K562 (cell line): ENCODE measurements at regions not wholly inside any gene's neighbourhood (a gene's known extent, or its start where the extent isn't known, plus 50 kb on each side); places are given as distances from the start of the nearest gene placed in this dataset.

Experiments used
- CHD2 ChIP-seq: IDR thresholded peaks from 2 replicates; pipeline ENCODE4 v1.6.1; 2011; ENCODE audit warnings: low read depth, low read length
- EZH2 ChIP-seq: IDR thresholded peaks from 2 replicates; pipeline ENCODE4 v1.6.1; 2012; ENCODE audit warnings: low read depth, mild to moderate bottlenecking, inconsistent platforms, low read length, borderline replicate concordance
- FOXK2 ChIP-seq, 2 experiments: fragments of 450-650 bp; IDR thresholded peaks in 1 of 2; conservative IDR thresholded peaks in 1 of 2; 2 replicates each; pipeline ENCODE4 v1.6.1; 2016; ENCODE audit warnings: low read depth in 2 of 2, mild to moderate bottlenecking in 1 of 2
- JUN ChIP-seq, 2 experiments: sonication (generic) in 1 of 2; formaldehyde crosslinking in 1 of 2; IDR thresholded peaks; 2 replicates each; pipeline versions ENCODE4 v1.6.1 to v1.8.0; 2012 to 2022; ENCODE audit warnings: borderline replicate concordance in 2 of 2, mild to moderate bottlenecking in 2 of 2, improper control_type of control experiment in 1 of 2, low read depth in 1 of 2, low read length in 1 of 2, missing genetic modification reagents in 1 of 2
- MAFK ChIP-seq: IDR thresholded peaks from 2 replicates; pipeline ENCODE4 v1.6.1; 2011; ENCODE audit warnings: low read length, improper control_type of control experiment
- MEF2A ChIP-seq: IDR thresholded peaks from 2 replicates; pipeline ENCODE4 v1.6.1; 2011; ENCODE audit warnings: low read depth, mild to moderate bottlenecking, low read length, moderate library complexity; ENCODE audit not compliant: control insufficient read depth
- REST ChIP-seq, 2 experiments: fragments of 450-650 bp; formaldehyde crosslinking in 1 of 2; IDR thresholded peaks; 2 replicates each; pipeline versions ENCODE4 v1.4.0 to v1.6.1; 2014 to 2020; ENCODE audit warnings: mild to moderate bottlenecking in 2 of 2, borderline replicate concordance in 1 of 2, low read depth in 1 of 2
- TF ChIP-seq, protein P1 (sequence below), 2 experiments: fragments of 450-650 bp; IDR thresholded peaks; 2 replicates each; pipeline ENCODE4 v1.6.1; 2016; ENCODE audit warnings: mild to moderate bottlenecking in 2 of 2, borderline replicate concordance in 1 of 2, low read depth in 1 of 2, moderate library complexity in 1 of 2

DNA sequence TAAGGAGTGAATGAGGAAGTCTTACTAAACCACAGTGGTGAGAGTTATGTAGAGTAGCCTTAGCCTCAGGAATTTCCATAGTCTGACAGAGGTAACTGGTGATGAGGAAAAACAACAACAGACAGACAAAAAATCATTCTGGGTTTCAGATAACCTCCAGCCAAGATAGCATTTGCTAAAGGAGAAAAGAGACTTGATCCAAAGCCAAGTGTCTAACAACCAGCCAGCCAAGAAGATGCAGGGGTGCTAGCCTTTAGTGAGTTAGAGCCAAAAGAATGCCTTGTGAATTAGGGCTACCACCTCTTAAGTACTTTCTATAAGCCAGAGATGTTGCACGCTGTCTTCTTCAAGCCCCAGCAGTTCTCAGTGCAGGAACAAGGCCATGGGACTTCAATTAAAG lies 478.0 kb upstream of the CPEB2 start:
- TF ChIP-seq CHD2 (no peak), MAFK (no peak), REST (IDR thresholded peaks at IDR 0.05; ENCODE audit: borderline replicate concordance) (no peak), REST (CRISPR knock-in tag; IDR thresholded peaks at IDR 0.05; ENCODE audit: low read depth) (no peak), JUN (IDR thresholded peaks at IDR 0.05; ENCODE audit: borderline replicate concordance, low read depth, low read length) (no peak), JUN (CRISPR knock-in tag; IDR thresholded peaks at IDR 0.05; ENCODE audit: borderline replicate concordance) (no peak), MEF2A (no peak), EZH2 (no peak), FOXK2 (conservative IDR thresholded peaks at IDR 0.05 in 1 of 2, IDR thresholded peaks at IDR 0.05 in 1 of 2; ENCODE audit: low read depth in 2 of 2) (no peak)
- TF ChIP-seq, protein P1, sequence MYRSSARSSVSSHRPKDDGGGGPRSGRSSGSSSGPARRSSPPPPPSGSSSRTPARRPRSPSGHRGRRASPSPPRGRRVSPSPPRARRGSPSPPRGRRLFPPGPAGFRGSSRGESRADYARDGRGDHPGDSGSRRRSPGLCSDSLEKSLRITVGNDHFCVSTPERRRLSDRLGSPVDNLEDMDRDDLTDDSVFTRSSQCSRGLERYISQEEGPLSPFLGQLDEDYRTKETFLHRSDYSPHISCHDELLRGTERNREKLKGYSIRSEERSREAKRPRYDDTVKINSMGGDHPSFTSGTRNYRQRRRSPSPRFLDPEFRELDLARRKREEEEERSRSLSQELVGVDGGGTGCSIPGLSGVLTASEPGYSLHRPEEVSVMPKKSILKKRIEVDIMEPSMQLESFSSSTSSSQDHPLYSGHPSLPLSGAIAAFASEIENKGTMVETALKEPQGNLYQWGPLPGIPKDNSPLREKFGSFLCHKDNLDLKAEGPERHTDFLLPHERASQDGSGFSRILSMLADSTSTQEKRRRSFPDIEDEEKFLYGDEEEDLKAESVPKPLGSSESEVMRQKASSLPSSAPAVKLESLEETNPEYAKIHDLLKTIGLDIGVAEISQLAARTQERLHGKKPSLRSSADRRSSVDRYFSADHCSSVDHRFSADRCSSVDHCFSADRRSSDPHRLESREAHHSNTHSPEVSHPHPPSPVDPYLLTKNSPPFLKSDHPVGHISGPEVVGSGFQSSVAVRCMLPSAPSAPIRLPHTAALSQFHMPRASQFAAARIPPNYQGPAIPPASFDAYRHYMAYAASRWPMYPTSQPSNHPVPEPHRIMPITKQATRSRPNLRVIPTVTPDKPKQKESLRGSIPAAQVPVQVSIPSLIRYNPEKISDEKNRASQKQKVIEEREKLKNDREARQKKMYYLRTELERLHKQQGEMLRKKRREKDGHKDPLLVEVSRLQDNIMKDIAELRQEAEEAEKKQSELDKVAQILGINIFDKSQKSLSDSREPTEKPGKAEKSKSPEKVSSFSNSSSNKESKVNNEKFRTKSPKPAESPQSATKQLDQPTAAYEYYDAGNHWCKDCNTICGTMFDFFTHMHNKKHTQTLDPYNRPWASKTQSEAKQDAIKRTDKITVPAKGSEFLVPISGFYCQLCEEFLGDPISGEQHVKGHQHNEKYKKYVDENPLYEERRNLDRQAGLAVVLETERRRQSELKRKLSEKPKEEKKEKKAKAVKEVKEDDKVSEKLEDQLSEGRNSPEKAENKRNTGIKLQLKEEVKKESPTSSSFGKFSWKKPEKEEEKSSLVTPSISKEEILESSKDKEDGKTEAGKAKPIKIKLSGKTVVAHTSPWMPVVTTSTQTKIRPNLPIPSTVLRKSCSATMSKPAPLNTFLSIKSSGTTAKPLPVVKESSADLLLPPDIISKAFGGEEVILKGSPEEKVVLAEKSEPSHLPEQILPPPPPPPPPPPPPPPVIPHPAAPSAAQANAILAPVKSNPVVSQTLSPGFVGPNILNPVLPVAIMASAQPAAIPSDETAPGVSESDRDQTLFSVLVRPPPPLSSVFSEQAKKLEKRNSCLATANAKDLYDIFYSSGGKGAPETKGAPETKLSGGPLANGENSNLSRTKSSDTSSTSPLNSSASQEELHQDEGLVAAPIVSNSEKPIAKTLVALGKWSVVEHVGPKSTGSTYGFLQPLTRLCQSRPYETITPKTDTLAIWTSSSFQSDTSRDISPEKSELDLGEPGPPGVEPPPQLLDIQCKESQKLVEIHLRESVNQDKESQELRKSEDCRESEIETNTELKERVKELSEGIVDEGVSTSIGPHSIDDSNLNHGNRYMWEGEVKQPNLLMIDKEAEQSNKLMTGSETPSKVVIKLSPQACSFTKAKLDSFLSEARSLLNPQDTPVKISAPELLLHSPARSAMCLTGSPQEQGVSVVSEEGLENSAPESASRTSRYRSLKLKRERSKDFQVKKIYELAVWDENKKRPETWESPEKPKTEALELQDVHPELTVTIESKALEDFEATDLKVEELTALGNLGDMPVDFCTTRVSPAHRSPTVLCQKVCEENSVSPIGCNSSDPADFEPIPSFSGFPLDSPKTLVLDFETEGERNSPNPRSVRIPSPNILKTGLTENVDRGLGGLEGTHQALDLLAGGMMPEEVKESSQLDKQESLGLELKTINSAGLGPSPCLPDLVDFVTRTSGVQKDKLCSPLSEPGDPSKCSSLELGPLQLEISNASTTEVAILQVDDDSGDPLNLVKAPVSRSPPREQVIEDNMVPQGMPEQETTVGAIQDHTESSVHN (IDR thresholded peaks at IDR 0.05; ENCODE audit: borderline replicate concordance in 1 of 2, low read depth in 1 of 2): no peak
